Activated CD8-positive, alpha-beta memory T cell treated with anti-CD3 and anti-CD28 coated beads, Interleukin-2, amount 50 U/mL, for 4 hours (primary cell): ENCODE measurements at regions not wholly inside any gene's neighbourhood (a gene's known extent, or its start where the extent isn't known, plus 50 kb on each side); places are given as distances from the start of the nearest gene placed in this dataset.

ENCODE experiments used
- DNase-seq: peaks from one replicate; pipeline ENCODE4 v3.0.0-alpha.2; 2020

GRCh38 chr7:70907259-70908247 is 224.4 kb upstream of the GALNT17 start:
- DNase-seq, result no peak

- DNase-seq, result no peak
Measured at GRCh38 chr7:70913924-70914323, 218.0 kb upstream of the GALNT17 start.

GRCh38 chr7:70915067-70915466 is 216.9 kb upstream of the GALNT17 start:
- no peak for DNase-seq

GRCh38 chr7:70919481-70920073 is 212.4 kb upstream of the GALNT17 start:
- DNase-seq, result no peak

GRCh38 chr7:70920876-70921275 is 211.1 kb upstream of the GALNT17 start:
- no peak for DNase-seq

- DNase-seq, result no peak
Measured at GRCh38 chr7:70923181-70923845, 208.6 kb upstream of the GALNT17 start.

- no peak for DNase-seq
Measured at GRCh38 chr7:70925411-70926115, 206.4 kb upstream of the GALNT17 start.

- DNase-seq, result no peak
Measured at GRCh38 chr7:70926666-70927065, 205.3 kb upstream of the GALNT17 start.

GRCh38 chr7:70935311-70935710 is 196.6 kb upstream of the GALNT17 start:
- DNase-seq, result no peak

- DNase-seq, result no peak
Measured at GRCh38 chr7:70935854-70936253, 196.1 kb upstream of the GALNT17 start.

DNA sequence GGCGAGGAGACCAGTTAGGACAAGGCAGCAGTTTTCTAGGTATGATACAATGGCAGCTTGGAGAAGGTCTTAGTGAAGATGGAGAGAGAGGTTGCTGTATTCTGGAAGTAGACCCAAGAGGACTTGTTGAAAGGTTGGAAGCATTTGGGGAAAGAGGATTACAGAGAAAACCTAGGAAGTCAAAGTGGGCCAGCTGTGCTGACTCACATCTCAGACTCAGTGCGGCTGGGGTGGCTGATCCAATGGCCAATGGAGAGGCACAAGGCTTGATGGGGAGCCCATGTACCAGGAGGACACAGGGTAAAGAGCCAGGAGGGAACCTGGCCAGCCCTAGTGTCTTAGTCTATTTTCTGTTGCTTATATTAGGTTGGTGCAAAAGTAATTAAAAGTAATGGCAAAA is 194.5 kb upstream of the GALNT17 start:
- no peak for DNase-seq

GRCh38 chr7:70940597-70940996 is 191.3 kb upstream of the GALNT17 start:
- DNase-seq, result no peak

- DNase-seq, result no peak
Measured at GRCh38 chr7:70942791-70943190, 189.2 kb upstream of the GALNT17 start.

DNA sequence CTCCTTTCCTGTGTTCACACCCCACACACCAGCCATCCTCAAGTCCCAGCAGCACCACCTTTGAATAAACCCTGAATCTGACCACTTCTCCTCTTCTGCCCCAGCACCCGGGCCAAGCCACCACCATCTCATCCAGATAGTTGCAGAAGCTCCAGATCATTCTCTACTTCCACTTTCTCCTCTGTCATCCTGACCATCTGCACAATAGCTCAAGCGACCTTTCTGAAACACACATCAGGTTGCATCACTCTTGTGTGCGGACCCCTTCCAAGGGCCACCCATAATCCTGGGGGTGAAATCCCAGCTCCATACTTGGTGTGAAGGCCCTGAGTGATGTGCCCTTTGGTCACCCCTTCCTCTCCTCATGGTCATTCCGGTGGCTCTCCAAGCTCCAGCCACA is 187.4 kb upstream of the GALNT17 start:
- no peak for DNase-seq

DNA sequence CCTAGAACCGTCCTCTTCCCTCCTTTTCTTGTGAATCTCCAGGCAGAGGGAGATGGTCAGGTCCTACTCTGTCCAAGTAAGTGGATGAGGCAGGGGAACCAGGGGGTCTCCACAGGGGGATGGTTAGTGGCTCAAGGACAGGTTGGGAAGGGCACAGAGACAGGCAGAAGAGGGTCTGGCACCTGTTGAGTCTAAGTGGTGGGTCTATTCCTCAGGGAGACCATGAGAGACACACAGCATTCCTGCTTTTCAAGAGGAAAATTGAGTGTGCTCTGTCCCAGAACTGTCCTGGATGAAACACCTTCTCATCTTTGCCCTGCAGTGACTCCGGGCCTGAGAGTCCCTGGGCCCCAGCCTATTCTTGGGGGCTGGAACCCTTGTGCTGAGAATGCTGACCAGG is 184.8 kb upstream of the GALNT17 start:
- no peak for DNase-seq

- DNase-seq, result no peak
Measured at GRCh38 chr7:70949862-70950261, 182.1 kb upstream of the GALNT17 start.

- DNase-seq, result no peak
Measured at GRCh38 chr7:70951271-70951962, 180.5 kb upstream of the GALNT17 start.

DNA sequence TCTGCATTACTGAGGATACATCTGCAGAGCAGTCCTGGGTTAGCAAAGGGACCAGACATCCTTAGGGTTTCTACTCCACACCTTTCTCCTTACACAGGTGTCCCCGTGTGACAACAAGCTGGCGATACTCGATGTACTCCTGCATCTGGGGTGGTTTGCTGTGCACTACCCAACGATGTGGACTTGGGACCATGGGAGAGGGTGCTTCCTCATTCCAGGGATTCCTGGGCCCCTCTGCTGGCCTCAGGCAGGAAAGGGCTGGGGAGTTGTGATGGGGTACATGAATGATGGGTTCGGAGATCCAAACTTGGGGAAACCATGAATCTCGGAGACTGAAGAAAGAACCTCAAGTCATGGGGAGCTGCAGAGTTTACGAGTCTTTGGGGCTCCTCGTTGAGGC is 179.6 kb upstream of the GALNT17 start:
- no peak for DNase-seq

- DNase-seq, result no peak
Measured at GRCh38 chr7:70953331-70953741, 178.6 kb upstream of the GALNT17 start.

- no peak for DNase-seq
Measured at GRCh38 chr7:70953796-70954195, 178.1 kb upstream of the GALNT17 start.

DNA sequence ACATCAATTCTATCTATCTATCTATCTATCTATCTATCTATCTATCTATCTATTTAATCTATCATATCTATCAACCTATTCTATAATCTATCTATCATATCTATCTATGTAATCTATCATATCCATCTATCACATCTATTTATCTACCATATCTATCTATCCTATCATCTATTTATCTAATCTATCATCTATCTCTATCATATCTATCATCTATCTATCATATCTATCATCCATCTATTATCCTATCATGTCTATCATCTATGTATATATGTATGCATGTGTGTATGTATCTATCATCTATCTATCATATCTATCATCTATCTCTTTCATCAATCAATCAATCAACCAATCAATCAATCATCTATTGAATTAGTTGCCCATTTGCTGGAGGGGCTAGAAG is 159.3 kb upstream of the GALNT17 start:
- DNase-seq, result no peak

DNA sequence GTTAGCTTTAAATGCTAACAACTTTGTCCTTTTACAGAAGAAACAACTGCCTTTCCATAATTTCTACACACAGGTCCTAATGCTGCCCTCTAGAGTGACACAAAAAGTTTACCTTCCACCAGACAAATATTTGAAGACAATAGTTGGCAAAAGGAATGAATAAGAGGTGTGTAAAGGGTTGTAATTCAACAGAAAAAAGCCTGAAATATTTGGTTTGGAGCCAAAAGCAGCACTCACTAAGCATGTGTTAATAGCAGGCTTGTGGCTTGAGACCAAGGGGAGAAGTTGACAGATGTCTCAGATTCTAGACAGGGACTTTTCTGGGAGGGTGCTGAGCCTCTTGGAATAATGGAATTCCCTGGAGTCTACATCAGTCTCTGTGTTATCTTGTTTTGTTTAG is 156.2 kb upstream of the GALNT17 start:
- DNase-seq, result no peak

DNA sequence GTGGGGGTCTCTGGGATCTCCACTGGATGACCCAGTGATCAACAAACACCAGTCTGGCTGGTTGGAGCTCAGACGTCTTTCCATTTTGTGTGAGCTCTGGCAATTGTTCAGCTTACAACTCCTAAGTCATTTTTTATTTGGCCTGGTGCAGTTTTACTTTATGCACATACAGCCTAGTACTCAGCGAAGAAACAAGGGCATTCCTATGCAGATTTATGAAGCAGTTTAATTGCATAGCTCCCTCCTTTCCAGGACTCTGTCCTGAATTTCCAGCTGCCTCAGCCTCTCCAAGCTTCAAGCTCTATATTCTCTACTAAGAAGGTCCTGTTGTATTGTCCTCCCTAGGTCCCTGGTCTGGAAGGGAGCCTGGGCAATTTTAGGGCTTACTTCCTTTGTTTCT is 145.6 kb upstream of the GALNT17 start:
- DNase-seq, result no peak
